ENCODE measurements at regions not wholly inside any gene's neighbourhood (a gene's known extent, or its start where the extent isn't known, plus 50 kb on each side); places are given as distances from the start of the nearest gene placed in this dataset.

- TF ChIP-seq POLR2AphosphoS5 (IDR thresholded peaks at IDR 0.05; ENCODE audit: low read depth) (no peak), GABPA (IDR thresholded peaks at IDR 0.05; ENCODE audit: low read depth) (no peak)
- TF ChIP-seq, protein P1, sequence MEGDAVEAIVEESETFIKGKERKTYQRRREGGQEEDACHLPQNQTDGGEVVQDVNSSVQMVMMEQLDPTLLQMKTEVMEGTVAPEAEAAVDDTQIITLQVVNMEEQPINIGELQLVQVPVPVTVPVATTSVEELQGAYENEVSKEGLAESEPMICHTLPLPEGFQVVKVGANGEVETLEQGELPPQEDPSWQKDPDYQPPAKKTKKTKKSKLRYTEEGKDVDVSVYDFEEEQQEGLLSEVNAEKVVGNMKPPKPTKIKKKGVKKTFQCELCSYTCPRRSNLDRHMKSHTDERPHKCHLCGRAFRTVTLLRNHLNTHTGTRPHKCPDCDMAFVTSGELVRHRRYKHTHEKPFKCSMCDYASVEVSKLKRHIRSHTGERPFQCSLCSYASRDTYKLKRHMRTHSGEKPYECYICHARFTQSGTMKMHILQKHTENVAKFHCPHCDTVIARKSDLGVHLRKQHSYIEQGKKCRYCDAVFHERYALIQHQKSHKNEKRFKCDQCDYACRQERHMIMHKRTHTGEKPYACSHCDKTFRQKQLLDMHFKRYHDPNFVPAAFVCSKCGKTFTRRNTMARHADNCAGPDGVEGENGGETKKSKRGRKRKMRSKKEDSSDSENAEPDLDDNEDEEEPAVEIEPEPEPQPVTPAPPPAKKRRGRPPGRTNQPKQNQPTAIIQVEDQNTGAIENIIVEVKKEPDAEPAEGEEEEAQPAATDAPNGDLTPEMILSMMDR (IDR thresholded peaks at IDR 0.05; ENCODE audit: insufficient read depth, low read length), result no peak
- TF ChIP-seq, protein P2, sequence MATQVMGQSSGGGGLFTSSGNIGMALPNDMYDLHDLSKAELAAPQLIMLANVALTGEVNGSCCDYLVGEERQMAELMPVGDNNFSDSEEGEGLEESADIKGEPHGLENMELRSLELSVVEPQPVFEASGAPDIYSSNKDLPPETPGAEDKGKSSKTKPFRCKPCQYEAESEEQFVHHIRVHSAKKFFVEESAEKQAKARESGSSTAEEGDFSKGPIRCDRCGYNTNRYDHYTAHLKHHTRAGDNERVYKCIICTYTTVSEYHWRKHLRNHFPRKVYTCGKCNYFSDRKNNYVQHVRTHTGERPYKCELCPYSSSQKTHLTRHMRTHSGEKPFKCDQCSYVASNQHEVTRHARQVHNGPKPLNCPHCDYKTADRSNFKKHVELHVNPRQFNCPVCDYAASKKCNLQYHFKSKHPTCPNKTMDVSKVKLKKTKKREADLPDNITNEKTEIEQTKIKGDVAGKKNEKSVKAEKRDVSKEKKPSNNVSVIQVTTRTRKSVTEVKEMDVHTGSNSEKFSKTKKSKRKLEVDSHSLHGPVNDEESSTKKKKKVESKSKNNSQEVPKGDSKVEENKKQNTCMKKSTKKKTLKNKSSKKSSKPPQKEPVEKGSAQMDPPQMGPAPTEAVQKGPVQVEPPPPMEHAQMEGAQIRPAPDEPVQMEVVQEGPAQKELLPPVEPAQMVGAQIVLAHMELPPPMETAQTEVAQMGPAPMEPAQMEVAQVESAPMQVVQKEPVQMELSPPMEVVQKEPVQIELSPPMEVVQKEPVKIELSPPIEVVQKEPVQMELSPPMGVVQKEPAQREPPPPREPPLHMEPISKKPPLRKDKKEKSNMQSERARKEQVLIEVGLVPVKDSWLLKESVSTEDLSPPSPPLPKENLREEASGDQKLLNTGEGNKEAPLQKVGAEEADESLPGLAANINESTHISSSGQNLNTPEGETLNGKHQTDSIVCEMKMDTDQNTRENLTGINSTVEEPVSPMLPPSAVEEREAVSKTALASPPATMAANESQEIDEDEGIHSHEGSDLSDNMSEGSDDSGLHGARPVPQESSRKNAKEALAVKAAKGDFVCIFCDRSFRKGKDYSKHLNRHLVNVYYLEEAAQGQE (IDR thresholded peaks at IDR 0.05; ENCODE audit: insufficient replicate concordance, low read depth), result no peak
Measured at GRCh38 chr15:101120473-101120872, 131.4 kb downstream of the CHSY1 start.
